Stomach (tissue), 8 donors: ENCODE measurements at regions not wholly inside any gene's neighbourhood (a gene's known extent, or its start where the extent isn't known, plus 50 kb on each side); places are given as distances from the start of the nearest gene placed in this dataset.

Experiments
- DNase-seq, 2 donors: peaks; one replicate each; pipeline versions ENCODE4 v3.0.0 to v3.0.0-alpha.2; 2013 to 2019
- H3K27ac ChIP-seq, 5 donors: fragments of 200-600 bp in 4 of 5; sonication (generic) in 4 of 5; one replicate each; pipeline ENCODE4 v1.5.1; 2013 to 2019; ENCODE audit warnings: mild to moderate bottlenecking in 1 of 5, moderate library complexity in 1 of 5
- H3K27me3 ChIP-seq, 3 donors: fragments of 200-600 bp; sonication (generic); one replicate each; pipeline ENCODE4 v1.5.1; 2017 to 2019; ENCODE audit warnings: mixed run types in 1 of 3
- H3K36me3 ChIP-seq, 4 donors: fragments of 200-600 bp; sonication (generic); 1 replicate in 3 of 4; 2 replicates in 1 of 4; pipeline ENCODE4 v1.5.1; 2016 to 2019
- H3K4me1 ChIP-seq, 4 donors: fragments of 200-600 bp; sonication (generic); one replicate each; pipeline ENCODE4 v1.5.1; 2016 to 2019
- H3K4me3 ChIP-seq, 4 donors: fragments of 200-600 bp; sonication (generic) in 3 of 4; one replicate each; pipeline ENCODE4 v1.5.1; 2016 to 2019; ENCODE audit warnings: mild to moderate bottlenecking in 1 of 4
- H3K9me3 ChIP-seq, 4 donors: fragments of 200-600 bp; sonication (generic); one replicate each; pipeline ENCODE4 v1.5.1; 2016 to 2019
- CTCF ChIP-seq, 7 experiments: fragments of 450-650 bp in 4 of 7; fragments of 200-600 bp in 3 of 7; sonication (generic) in 3 of 7; IDR thresholded peaks; one replicate each; pipeline ENCODE4 v1.5.1; 2016 to 2019; ENCODE audit warnings: antibody characterized with exemption in 7 of 7, control low read depth in 2 of 7, mild to moderate bottlenecking in 1 of 7
- EP300 ChIP-seq: sonication (generic); formaldehyde crosslinking; IDR thresholded peaks from one replicate; pipeline ENCODE4 v1.6.1; 2017; ENCODE audit warnings: antibody characterized with exemption
- POLR2A ChIP-seq, 4 donors: fragments of 450-650 bp; IDR thresholded peaks; one replicate each; pipeline ENCODE4 v1.6.1; 2016; ENCODE audit warnings: antibody characterized with exemption in 4 of 4, control low read depth in 2 of 4, mild to moderate bottlenecking in 1 of 4, moderate library complexity in 1 of 4
- POLR2AphosphoS5 ChIP-seq, 3 donors: sonication (generic); formaldehyde crosslinking; IDR thresholded peaks; one replicate each; pipeline ENCODE4 v1.6.1; 2016; ENCODE audit warnings: antibody characterized with exemption in 3 of 3
- WGBS, 5 donors: extraction: QIAGEN DNeasy Blood & Tissue Kit in 3 of 5; methylation state at CpG; one replicate each; pipeline versions ENCODE4 v1.1.5 to v1.1.7; 2013 to 2018; 5-methylcytosine and 5-hydroxymethylcytosine counted together
- intact Hi-C: fragments of 100-400 bp; cut with DNase I; formaldehyde crosslinking; loops from one replicate; pipeline ENCODE4 v1.15.1; 2023; ENCODE audit warnings: low total_unique reads
- donor health status: healthy with polysubstance abuse.
- donor health status: Bipolar disorder and iron deficiency.
- donor health status: healthy.

- no peaks in the 10 kb centered on the region for H3K4me1 ChIP-seq
- TF ChIP-seq CTCF (IDR thresholded peaks at IDR 0.05) = no peak
- TF ChIP-seq EP300 = no peak
- TF ChIP-seq POLR2A (IDR thresholded peaks at IDR 0.05) = no peak
- TF ChIP-seq POLR2AphosphoS5 (IDR thresholded peaks at IDR 0.05) = no peak
- H3K27ac ChIP-seq = no peak overlapping the region
- intact Hi-C loops = no loop called here
- H3K36me3 ChIP-seq = no peaks in the 10 kb centered on the region
- 76 to 96% (median 82%) methylated on average over 2 of the region's 2 CpGs for WGBS, 5 donors
- H3K4me3 ChIP-seq = no peak overlapping the region
- no peak for DNase-seq
- H3K9me3 ChIP-seq = no peaks in the 10 kb centered on the region
- peaks cover 0 to 5% (median 0%) of the 10 kb centered on the region in 3 donors for H3K27me3 ChIP-seq
These were observed 459.5 kb downstream of the TLR4 start for GRCh38 chr9:118163751-118164150.

- intact Hi-C loops = no loop called here
- Histone ChIP-seq H3K9me3 (no peaks in the 10 kb centered on the region), H3K27ac (no peak overlapping the region), H3K27me3 (peaks cover 0 to 5% (median 0%) of the 10 kb centered on the region in 3 donors), H3K4me1 (no peaks in the 10 kb centered on the region), H3K36me3 (no peaks in the 10 kb centered on the region), H3K4me3 (no peak overlapping the region)
- no peak for DNase-seq
- TF ChIP-seq EP300 (no peak), POLR2AphosphoS5 (IDR thresholded peaks at IDR 0.05) (no peak), POLR2A (IDR thresholded peaks at IDR 0.05) (no peak), CTCF (IDR thresholded peaks at IDR 0.05) (no peak)
- 35 to 82% (median 58%) methylated on average over 1 of the region's 1 CpG for WGBS, 5 donors
These were observed 461.2 kb downstream of the TLR4 start for GRCh38 chr9:118165451-118165850.

GRCh38 chr9:118170032-118170955 lies 466.1 kb downstream of the TLR4 start:
- DNase-seq = peak in 1 of 2 donors; percentile 74
- Histone ChIP-seq H3K9me3 (no peaks in the 10 kb centered on the region), H3K4me1 (no peaks in the 10 kb centered on the region), H3K27me3 (no peaks in the 10 kb centered on the region), H3K27ac (no peak overlapping the region), H3K36me3 (no peaks in the 10 kb centered on the region), H3K4me3 (no peak overlapping the region)
- intact Hi-C loops = no loop called here
- TF ChIP-seq POLR2A (IDR thresholded peaks at IDR 0.05) (no peak), CTCF (IDR thresholded peaks at IDR 0.05) (peak in 2 of 7 experiments; percentile 21 to 26)
- whole genome bisulfite sequencing, 5 donors = 33 to 40% (median 38%) methylated on average over 6 of the region's 6 CpGs

- DNase-seq = no peak
- H3K27ac ChIP-seq = no peak overlapping the region
- intact Hi-C loops = no loop called here
- TF ChIP-seq EP300 (no peak), POLR2AphosphoS5 (IDR thresholded peaks at IDR 0.05) (no peak), POLR2A (IDR thresholded peaks at IDR 0.05) (no peak), CTCF (IDR thresholded peaks at IDR 0.05) (no peak)
- H3K36me3 ChIP-seq = no peaks in the 10 kb centered on the region
- H3K4me3 ChIP-seq = no peak overlapping the region
- H3K27me3 ChIP-seq = no peaks in the 10 kb centered on the region
- no peaks in the 10 kb centered on the region for H3K9me3 ChIP-seq
- no peaks in the 10 kb centered on the region for H3K4me1 ChIP-seq
These were observed 473.0 kb downstream of the TLR4 start for GRCh38 chr9:118177241-118177640.
